B cell (primary cell): ENCODE measurements at regions not wholly inside any gene's neighbourhood (a gene's known extent, or its start where the extent isn't known, plus 50 kb on each side); places are given as distances from the start of the nearest gene placed in this dataset.

ENCODE experiments used
- CTCF ChIP-seq: fragments of 200-600 bp; IDR thresholded peaks from one replicate; pipeline ENCODE4 v1.8.0; 2022; ENCODE audit warnings: antibody characterized with exemption, mild to moderate bottlenecking
- EZH2 ChIP-seq: IDR thresholded peaks from 2 replicates; pipeline ENCODE4 v1.6.1; 2012; ENCODE audit warnings: borderline replicate concordance, low read depth, mild to moderate bottlenecking, moderate library complexity, low read length; ENCODE audit not compliant: insufficient read depth, poor library complexity, severe bottlenecking

DNA sequence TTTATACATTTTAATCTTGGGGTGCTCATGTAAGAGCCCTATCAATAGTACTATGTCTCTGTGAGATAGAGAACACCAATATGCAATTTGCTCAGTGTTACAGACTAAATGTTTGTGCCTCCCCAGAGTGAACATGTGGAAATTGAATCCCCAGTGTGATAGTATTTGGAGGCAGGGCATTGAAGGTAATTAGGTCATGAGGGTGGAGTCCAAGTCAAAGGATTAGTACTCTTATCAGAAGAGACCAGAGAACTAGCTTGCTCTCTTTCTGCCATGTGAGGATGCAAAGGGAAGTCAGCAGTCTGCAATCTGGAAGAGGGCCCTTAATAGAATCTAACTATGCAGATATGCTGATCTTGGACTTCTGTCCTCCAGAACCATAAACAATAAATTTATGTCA lies 1317.0 kb downstream of the STIM2 start:
- TF ChIP-seq CTCF (no peak), EZH2 (no peak)
